Stimulated activated CD4-positive, alpha-beta T cell treated with anti-CD3 and anti-CD28 coated beads, Interleukin-12 subunit alpha, Interleukin-12 subunit beta, amount 100 ng/mL, for 48 hours (primary cell): ENCODE measurements at regions not wholly inside any gene's neighbourhood (a gene's known extent, or its start where the extent isn't known, plus 50 kb on each side); places are given as distances from the start of the nearest gene placed in this dataset.
"Not testable (repeated sequence)": the region's sequence is repeated elsewhere in the genome, so short reads cannot be mapped to it uniquely, and the experiment has no call there.

Source experiments
- DNase-seq, 3 donors: peaks; one replicate each; pipeline ENCODE4 v3.0.0-alpha.2; 2020; ENCODE audit warnings: low read depth in 2 of 3, low spot score in 1 of 3

- no peak for DNase-seq
These were observed 255.8 kb downstream of the FAM43A start for GRCh38 chr3:194941360-194941955.

DNA sequence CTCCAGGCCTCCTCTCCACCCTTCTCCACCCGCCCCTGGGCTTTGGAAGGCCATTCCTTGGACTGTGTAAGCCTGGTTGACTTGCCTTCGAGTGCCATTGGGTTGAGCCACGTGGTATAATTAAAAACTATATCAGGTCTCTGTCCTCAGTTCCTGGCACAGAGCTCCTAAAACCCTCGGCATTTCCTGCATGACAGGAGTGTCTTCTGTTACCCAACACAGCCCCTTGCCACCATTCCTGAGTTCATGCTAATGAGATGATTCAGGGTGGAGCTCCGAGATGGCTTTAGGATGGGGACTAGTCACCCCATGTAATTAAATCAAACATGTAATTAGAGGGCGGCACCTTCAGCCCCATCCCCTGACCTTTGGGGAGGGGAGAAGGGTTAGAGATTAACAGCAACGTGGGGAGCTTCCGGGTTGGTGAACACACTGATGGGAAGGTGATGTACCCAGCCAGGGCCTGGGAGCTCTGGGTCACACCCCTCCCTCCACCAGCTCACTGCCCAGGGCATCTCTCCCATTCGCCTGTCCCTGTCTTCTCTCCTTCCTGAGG is 256.4 kb downstream of the FAM43A start:
- no peak for DNase-seq

- no peak for DNase-seq
These were observed 258.8 kb downstream of the FAM43A start for GRCh38 chr3:194944526-194944925.

GRCh38 chr3:194945508-194945907 is 259.8 kb downstream of the FAM43A start:
- DNase-seq: no peak

- no peak for DNase-seq
These were observed 260.4 kb downstream of the FAM43A start for GRCh38 chr3:194946091-194946490.

DNA sequence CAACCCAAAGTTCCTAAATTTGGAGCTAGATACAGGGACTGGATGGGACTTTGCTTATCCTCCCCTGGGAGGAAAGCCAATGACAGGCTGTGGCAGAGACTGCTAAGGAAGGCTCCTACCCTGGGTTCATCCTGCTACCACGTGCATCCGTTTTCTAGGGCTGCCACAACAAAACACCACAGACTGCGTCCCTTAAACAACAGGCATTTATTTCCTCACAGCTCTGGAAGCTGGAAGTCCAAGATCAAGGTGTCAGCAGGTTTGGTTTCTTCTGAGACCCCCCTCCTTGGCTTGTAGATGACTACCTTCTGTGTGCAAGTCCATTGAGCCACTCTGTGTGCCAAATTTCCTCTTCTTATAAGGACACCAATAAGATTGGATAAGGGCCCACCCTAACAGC is 263.9 kb downstream of the FAM43A start:
- DNase-seq: no peak

- no peak for DNase-seq
These were observed 265.4 kb downstream of the FAM43A start for GRCh38 chr3:194950906-194951628.

DNA sequence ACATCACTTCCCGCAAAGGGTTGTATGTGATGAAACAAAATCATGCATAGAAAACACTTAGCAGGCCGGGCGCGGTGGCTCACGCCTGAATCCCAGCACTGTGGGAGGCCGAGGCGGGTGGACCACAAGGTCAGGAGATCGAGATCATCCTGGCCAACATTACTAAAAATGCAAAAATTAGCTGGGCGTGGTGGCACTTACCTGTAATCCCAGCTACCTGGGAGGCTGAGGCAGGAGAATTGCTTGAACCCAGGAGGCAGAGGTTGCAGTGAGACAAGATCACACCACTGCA is 265.9 kb downstream of the FAM43A start:
- not testable (repeated sequence) for DNase-seq

DNA sequence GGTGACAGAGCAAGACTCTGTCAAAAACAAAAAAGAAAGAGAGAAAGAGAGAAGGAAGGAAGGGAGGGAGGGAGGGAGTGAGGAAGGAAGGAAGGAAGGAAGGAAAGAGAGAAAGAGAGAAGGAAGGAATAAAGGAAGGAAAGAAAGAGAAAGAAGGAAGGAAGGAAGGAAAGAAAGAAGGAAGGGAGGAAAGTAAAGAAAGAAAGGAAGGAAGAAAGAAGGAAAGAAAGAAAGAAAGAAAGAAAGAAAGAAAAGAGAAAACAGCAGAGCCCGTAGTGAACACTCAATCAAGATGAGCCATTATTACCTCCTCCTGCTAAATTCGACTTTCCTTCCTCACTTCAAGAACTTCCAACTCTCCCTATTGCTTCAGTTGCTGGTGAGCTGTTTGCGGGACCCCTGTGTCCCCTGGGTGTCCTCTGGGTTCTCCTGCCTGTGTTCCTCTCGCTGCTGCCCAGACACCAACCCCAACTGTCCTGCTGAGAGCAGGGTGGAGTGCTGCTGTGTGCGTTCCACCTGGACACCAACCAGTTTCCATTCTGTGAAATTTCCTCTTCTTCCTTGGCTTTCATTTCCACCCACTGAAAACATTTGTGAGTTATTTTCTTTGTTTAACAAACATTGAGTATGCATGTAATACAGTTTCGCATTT is 266.4 kb downstream of the FAM43A start:
- DNase-seq: no peak

DNA sequence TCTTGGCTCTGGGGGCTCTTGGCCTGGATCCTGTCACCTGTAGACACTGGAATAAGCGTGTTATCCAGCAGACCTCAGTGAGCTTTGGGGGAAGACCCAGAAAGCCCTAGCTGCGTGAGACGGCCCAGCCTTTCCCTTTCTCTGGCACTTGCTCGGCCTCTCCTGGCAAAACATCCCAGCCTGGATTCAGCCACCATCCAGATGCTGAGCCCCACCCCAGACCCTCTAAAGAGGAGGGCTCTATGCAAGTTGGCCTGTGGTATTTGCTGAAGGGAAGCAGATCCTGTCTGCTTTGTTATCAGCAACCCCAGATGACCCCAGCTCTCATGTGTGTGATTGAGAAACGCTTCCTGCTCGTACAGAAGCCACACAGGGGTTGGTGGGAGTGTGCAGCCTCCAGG is 267.2 kb downstream of the FAM43A start:
- no peak for DNase-seq

DNA sequence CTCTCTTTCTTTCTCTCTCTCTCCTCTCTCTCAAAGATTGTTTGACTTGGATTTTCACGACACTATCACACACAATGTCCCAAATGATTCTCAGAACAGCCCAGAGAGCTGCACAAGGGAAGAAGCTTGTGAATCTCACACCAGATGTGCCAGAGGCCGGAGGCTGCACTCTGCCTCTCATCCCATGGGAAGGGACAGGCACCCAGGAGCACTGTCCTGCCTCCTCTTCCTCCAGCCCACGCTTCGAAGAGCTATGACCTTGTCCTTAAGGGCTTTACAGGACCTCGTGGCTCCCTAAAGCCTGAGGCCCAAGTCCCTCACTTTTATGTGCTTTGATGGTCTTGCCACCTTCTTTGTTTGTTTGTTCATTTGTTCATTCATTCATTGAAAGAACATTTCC is 267.6 kb downstream of the FAM43A start:
- DNase-seq: no peak

GRCh38 chr3:194955546-194955945 is 269.9 kb downstream of the FAM43A start:
- DNase-seq: no peak

DNA sequence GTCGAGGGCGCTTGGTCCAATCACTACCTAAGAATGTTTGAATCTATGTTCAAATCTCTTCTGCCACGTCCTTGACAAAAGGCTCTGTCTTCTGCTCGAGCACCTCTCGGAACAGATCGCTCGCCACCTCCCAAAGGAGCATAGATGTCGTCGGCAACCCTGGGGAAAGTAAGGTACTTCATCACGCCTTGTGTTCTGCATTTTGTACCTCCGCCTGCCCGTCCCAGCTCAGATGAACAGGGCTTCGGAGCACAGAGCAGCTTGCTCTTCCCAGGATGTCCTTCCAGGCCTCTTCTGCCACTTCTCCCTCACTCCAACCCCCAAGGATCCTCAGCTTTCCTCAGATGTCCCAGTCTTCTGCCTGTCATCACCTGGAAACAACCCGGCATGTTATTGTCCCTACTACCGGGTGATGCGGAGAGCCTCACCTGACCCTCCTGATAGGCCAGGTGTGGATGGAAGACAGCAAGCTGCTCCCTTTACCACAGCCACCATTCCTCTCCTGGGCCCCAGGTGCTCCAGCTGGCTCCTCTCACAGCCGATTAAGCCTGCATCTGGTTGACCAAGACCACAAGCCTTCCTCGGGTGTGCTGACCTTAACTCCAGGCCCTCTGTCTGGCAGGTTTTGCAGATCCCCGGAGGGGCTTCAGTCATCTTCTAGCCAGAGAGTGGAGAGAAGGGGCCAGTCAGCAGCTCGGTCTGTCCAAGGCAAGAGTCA is 270.5 kb downstream of the FAM43A start:
- DNase-seq: no peak

DNA sequence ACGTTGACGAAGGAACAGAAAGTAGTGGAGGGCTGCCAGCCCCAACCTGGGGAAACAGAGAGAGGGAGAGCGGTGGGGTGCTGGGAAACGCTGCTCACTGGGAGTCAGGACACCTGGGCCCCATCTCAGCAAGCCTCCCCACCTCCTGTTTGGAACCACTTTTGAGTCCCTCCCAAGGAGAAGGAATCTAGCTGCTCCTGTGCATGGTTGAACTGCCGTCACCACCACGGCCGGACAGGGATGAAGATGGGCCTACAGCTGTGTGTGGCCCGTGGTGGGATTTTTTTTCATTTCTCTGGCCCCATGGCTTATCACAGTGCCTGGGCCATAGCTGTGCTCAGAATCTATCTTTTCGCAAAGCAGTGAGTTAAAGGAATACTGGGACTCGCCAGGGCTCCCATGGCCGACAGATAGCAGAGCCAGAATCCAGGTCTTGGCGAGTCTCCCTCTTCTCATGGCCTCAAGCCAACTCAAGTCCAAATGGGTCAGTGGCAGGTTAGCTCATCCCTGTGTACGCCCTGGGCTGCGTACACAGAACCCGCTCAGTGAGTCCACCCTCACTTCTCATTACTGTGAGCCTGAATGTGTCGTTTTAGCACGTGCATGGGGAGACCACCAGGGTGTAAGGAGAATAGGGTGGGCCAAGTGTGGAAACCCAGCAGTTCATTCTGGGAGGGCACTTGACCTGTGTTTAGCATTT is 271.2 kb downstream of the FAM43A start:
- no peak for DNase-seq

GRCh38 chr3:194957743-194958240 is 272.1 kb downstream of the FAM43A start:
- no peak for DNase-seq

DNA sequence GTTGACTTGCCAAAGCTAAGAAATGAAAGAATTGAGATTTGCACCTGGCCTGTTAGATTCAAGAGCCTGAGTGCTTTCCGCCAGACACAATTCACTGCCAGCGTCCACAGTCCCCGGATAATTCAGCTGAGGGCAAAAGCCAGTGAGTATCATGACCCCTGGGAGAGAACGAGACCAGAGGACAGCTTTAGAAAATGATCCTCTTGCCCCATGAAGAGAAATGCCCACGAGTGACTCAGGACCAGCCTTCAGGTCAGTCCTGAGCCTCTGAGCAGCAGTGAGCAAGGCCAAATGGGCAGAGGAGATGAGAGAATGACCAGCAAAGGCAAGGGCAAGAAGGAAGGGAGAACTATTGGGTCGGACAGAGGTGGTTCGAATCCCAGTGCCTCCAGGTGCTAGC is 273.5 kb downstream of the FAM43A start:
- DNase-seq: no peak

GRCh38 chr3:194959666-194960065 is 274.0 kb downstream of the FAM43A start:
- not testable (repeated sequence) for DNase-seq

- no peak for DNase-seq
These were observed 274.9 kb downstream of the FAM43A start for GRCh38 chr3:194960446-194961032.

DNA sequence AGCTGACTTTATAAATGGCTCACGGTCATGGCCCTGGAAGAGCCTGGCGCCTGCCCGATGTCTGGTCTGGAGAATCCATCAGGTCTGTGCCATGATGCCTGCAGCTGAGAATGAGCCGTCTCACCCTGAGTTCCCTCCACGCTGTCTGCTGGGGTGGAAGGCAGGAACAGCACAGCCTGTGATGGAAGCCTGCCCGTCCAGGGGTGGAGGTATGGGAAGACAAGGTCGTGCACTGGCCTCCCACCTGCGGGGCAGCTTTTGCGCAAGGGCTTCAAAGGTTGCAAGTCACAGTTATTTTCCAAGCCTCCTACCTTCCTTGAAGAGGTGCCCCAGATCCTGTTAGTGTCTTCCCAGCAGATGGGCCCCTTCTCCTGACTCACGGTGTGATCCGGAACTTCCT is 275.5 kb downstream of the FAM43A start:
- DNase-seq: no peak

- no peak for DNase-seq
These were observed 275.9 kb downstream of the FAM43A start for GRCh38 chr3:194961571-194961970.

- no peak for DNase-seq
These were observed 276.4 kb downstream of the FAM43A start for GRCh38 chr3:194962056-194962455.
